ENCODE measurements at regions not wholly inside any gene's neighbourhood (a gene's known extent, or its start where the extent isn't known, plus 50 kb on each side); places are given as distances from the start of the nearest gene placed in this dataset.

DNA sequence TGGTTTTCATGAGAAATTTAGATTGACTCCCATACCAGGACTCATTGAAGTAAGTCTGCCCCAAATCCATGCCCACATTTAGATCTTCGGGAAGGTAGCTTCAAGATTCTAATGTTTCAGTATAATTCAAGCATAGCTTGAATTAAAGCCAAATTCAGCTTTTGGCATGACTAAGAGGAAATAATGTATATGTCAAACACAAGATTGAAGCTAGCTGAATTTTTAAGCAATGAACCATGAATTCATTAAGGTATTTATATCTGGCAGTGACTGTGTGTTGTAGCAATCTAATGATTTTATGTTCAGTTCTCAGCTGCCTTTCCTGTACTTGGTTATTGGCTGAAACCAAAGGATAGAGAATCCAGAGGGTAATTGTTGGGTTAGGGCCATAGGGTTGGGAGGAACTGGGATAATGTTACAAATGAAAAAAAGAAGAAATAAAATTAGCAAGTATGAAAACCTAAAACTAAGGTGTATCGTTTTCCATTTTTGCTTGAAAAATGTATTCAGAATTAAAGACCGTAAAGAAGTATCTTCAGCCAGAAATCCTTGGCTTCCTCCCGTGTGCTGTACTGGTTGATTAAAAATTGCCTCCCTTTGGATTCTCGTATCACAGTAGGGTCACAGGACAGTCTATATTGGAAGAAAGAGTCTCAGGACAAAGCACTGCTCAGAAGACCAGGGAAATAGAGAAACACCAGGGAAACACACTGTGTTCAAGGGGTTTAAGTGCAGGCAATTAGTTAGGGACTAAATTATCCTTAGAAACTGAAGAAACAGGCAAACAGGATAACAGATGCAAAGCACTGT is 119.0 kb upstream of the FN1 start:
- DNase-seq (no peak), FAIRE-seq (no peak)
- Histone ChIP-seq H3K27me3 (ENCODE audit: control insufficient read depth, insufficient read depth, low read length) (no peaks in the 10 kb centered on the region), H3K9ac (ENCODE audit: low read length in 3 of 3) (no peak overlapping the region), H3K36me3 (ENCODE audit: control insufficient read depth in 2 of 3, insufficient read depth in 3 of 3, low read length in 3 of 3) (no peaks in the 10 kb centered on the region), H3K27ac (ENCODE audit: low read depth in 2 of 2, low read length in 2 of 2) (no peak overlapping the region), H3K9me3 (ENCODE audit: control insufficient read depth in 2 of 3, insufficient read depth in 1 of 3, low read length in 3 of 3) (no peaks in the 10 kb centered on the region), H3K4me3 (ENCODE audit: low read length in 3 of 3) (no peak overlapping the region), H3K4me1 (ENCODE audit: control insufficient read depth in 2 of 3, insufficient read depth in 2 of 3, low read depth in 1 of 3, low read length in 3 of 3) (no peaks in the 10 kb centered on the region)
- no peak for TF ChIP-seq CTCF (IDR thresholded peaks at IDR 0.05; ENCODE audit: borderline replicate concordance, extremely low read depth, insufficient read depth)
- intact Hi-C loops (cut with DNase I) = no loop called here

- FAIRE-seq = no peak
- Histone ChIP-seq H3K4me3 (ENCODE audit: low read length in 3 of 3) (no peak overlapping the region), H3K36me3 (ENCODE audit: control insufficient read depth in 2 of 3, insufficient read depth in 3 of 3, low read length in 3 of 3) (no peaks in the 10 kb centered on the region), H3K4me1 (ENCODE audit: control insufficient read depth in 2 of 3, insufficient read depth in 2 of 3, low read depth in 1 of 3, low read length in 3 of 3) (no peaks in the 10 kb centered on the region), H3K27ac (ENCODE audit: low read depth in 2 of 2, low read length in 2 of 2) (no peak overlapping the region), H3K9me3 (ENCODE audit: control insufficient read depth in 2 of 3, insufficient read depth in 1 of 3, low read length in 3 of 3) (no peaks in the 10 kb centered on the region), H3K9ac (ENCODE audit: low read length in 3 of 3) (no peak overlapping the region), H3K27me3 (ENCODE audit: control insufficient read depth, insufficient read depth, low read length) (no peaks in the 10 kb centered on the region)
- DNase-seq = no peak
- no peak for TF ChIP-seq CTCF (IDR thresholded peaks at IDR 0.05; ENCODE audit: borderline replicate concordance, extremely low read depth, insufficient read depth)
- intact Hi-C loops (cut with DNase I) = no loop called here
These were observed 118.1 kb upstream of the FN1 start for GRCh38 chr2:215553946-215554345.

GRCh38 chr2:215552144-215552580 is 116.3 kb upstream of the FN1 start:
- H3K4me3 ChIP-seq (ENCODE audit: low read length in 3 of 3) = no peak overlapping the region
- no peaks in the 10 kb centered on the region for H3K36me3 ChIP-seq (ENCODE audit: control insufficient read depth in 2 of 3, insufficient read depth in 3 of 3, low read length in 3 of 3)
- FAIRE-seq (no peak), DNase-seq (no peak)
- no peak for TF ChIP-seq CTCF (IDR thresholded peaks at IDR 0.05; ENCODE audit: borderline replicate concordance, extremely low read depth, insufficient read depth)
- H3K27ac ChIP-seq (ENCODE audit: low read depth in 2 of 2, low read length in 2 of 2) = no peak overlapping the region
- H3K4me1 ChIP-seq (ENCODE audit: control insufficient read depth in 2 of 3, insufficient read depth in 2 of 3, low read depth in 1 of 3, low read length in 3 of 3) = no peaks in the 10 kb centered on the region
- no peak overlapping the region for H3K9ac ChIP-seq (ENCODE audit: low read length in 3 of 3)
- H3K27me3 ChIP-seq (ENCODE audit: control insufficient read depth, insufficient read depth, low read length) = no peaks in the 10 kb centered on the region
- no peaks in the 10 kb centered on the region for H3K9me3 ChIP-seq (ENCODE audit: control insufficient read depth in 2 of 3, insufficient read depth in 1 of 3, low read length in 3 of 3)
- intact Hi-C loops (cut with DNase I) = no loop called here
